SHP77 (cell line): ENCODE measurements at regions not wholly inside any gene's neighbourhood (a gene's known extent, or its start where the extent isn't known, plus 50 kb on each side); places are given as distances from the start of the nearest gene placed in this dataset.
"Not testable (repeated sequence)": the region's sequence is repeated elsewhere in the genome, so short reads cannot be mapped to it uniquely, and the experiment has no call there.

Source experiments
- DNase-seq, 2 experiments: peaks; one replicate each; lab custom pipeline; 2025; lab: John Stamatoyannopoulos, UW

DNA sequence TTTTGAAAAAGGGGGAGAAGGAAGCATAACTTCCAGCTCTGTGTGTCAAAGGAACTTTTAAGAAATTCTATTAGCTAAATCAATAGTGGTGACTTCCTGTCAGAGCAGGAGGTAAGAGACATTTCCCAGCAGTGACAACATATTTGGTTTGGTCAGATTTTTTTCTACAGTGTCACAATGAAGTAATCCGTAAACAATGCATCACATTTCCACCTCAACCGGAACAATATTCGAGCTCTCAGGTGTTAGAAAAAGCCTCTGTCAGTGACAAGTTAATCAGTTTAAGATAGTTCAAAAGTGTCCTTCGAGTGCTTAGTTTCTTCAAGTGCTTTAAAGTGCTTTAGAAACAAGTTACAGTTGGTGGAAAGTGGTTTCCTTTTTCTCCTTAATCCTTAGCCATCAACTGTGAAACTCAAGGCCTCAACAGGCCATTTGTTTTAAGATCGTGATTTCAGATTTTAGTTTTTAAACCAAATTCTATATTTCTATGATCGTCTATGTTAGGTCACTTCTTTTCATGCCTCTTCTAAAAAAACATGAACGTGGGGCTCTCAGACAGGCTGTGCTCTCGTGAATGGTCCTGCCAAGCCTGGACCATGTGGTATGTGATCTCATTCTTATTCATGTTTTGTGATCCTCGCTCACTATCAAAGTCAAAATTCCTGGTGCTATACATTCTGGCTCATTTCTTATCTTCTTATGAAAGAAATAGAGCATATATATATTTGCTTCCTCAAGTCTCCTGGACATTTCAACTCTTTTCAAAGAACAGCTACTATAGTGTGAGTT is 181.9 kb upstream of the HMHB1 start:
- DNase-seq, result no peak

DNA sequence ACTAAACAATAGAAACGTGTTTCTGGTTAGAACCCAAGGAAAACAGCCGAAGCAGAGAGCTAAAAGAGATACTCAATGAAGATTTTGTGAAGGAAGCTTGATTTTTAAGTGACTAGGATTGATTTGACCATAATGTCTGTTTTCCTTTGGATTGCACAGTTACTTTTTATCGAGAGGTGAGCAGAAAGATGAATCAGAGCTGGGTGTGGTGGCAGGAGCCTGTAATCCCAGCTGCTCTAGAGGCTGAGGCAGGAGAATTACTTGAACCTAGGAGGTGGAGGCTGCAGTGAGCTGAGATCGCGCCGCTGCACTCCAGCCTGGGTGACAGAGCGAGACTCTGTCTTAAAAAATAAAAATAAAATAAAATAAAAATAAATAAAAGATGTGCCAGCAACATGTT is 186.9 kb upstream of the HMHB1 start:
- not testable (repeated sequence) for DNase-seq

DNA sequence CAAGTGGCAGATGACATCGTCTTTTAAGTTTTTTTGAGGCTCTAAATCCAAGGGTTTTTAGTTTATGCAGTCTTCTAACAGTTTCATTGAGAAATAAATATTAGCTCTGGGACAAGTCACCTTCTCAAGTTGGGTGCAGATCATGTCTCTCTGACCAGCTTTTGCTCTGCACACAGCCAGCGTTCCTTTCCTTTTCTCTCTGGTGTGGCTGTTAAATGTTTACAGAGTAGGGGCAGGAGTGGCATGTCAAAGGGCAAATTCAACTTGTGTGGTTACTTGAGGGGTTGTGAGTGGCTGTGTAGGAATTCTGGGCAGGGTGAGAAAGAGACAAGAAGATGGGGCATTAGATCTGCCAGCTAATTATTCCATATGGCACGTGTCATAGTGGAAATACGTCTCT is 187.5 kb upstream of the HMHB1 start:
- DNase-seq, result no peak

DNA sequence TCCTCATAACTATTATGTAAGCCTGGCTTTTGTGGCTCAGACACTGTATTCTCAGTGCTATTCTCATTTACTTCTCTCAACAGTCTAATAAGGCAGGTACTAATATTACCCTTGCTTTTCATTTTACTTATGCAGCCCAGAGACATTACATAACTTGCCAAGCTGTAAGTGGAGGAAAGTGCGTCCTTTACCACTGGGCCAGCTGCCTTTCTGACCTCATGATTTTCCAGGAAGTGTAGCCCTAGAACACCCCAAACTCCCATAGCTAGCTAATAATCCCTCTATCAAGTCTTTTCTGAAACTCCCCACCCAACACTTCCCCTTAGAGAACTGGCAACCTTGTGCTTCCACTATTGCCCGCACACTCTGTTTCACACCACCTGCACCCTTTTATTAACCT is 192.9 kb upstream of the HMHB1 start:
- DNase-seq, result no peak

DNA sequence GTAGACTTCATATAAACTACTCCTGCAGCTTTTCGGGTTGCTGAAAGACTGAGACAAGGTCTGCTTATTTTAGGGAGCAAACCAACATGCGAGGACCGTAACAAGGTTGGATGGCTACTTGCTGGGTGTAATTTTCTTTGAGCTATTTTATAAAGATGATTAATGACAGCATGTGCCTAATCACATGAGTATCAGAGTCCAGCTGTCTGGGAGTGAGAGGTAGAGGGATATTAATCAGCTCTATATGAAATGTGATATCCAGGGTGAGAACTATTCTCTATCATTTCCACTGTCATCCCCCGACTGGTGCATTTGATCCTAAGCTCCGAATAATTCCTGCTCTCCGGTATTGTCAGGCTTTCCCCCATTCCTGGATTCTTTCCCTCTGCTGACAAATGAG is 193.8 kb upstream of the HMHB1 start:
- DNase-seq, result no peak

DNA sequence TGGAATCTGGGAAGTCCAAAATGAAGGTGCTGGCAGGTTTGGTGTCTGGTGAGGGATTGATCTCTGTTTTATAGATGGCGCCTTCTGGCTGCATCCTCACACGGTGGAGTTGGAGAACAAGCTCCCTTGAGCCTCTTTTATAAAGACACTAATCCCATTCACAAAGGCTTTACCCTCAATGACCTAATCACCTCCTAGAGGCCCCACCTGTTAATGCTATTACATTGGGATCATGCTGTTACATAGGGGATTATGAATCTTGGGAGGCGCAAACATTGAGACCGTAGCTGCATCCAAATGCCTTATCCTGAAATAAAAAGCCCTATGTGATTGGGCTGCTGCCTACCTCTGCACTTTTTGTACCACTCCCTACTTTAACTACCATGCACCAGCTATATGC is 197.1 kb upstream of the HMHB1 start:
- no peak for DNase-seq

DNA sequence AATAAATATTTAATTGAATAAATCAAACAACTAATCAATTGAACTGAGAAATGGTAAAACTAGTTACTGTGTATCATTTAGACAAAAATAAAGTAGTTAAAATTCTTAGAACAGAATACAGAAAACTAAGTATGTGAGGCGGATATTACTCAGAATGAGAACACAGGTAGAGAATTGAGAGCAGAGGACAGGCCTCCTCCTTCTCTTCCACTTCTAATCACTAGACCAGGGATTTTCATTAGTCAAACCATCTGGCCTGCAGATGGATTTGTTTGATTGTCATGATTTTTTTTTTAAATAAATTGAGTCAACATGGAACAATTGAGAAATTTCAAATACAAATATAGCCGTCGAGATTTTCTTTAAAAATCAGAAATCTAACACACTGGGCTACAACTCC is 198.6 kb upstream of the HMHB1 start:
- no peak for DNase-seq

DNA sequence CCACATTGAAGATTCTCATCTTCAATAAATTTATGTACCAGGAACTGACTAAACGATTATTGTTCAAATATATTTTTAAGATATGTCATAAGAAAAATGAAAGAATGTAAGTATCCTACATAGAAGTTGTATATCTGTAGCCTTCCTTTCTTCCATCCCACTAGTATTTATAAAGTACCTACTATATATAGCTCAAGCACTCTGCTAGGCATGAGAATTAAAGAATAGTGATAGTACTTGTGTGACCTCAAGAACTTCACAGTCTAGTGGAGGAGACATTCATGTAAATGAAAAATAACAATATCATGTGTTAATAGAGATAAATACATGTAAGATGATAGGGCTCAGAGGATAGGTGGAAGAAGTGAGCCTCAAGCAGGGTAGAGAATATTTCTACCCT is 201.0 kb upstream of the HMHB1 start:
- no peak for DNase-seq

DNA sequence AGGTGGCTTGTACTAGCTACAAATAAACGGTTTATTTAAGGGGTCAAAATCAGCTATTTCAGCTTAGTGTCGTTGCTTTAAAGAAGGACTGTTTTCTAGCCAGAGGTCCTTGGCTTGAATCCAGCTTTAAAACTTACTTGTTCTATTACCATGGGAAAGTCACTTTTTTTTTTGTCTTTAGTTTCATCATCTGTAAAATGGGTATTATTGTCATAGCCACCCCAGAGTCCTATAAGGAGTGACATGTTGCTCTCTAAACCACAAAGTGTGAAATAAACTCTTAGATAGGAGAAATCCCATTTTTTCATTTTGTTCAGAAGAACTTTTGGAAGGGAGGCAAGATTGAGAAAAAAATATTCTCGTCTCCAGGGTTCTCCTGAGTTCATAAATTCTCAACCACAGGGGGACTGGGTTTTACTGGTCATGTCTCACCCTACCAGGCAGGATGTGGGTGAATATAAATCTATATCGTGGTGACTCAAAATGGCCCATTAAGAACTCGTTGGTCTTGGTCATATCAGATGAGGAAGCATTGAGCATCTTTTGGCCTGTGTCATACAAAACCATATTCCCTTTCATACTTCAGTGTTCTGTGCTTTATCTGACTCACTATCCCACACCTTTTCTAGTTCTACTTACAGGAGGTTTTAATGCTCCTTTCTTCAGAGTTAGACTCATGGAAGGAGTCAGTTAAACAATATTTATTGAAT is 202.7 kb upstream of the NR3C1 start:
- DNase-seq, result no peak

DNA sequence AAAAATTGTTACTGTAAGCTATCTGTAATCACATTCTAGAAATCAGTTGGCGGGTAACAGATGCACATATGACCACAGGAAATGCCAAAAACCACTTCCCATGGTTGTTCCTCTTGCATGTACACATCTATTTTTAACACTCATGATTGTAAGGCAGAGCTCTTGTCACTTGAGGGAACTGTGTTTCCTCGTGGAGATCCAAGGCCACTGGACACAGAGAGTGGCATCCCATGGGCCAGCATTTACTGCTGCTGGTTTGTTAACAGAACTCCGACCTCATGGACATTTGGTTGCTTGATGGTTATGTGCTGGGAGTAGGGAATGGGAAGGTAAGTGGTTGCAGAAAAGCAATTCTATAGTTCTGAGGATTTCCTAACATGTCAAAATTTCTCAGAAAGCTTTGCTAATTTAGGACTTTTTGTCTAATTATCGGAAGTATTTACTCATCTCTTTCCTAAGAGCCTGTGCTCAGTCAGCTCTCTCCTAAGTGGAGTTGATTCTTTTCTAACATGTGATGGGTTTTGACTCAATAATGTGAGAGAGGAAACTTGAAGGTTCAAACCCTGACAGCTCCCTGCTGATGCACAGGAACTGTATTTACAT is 202.0 kb upstream of the NR3C1 start:
- no peak for DNase-seq

DNA sequence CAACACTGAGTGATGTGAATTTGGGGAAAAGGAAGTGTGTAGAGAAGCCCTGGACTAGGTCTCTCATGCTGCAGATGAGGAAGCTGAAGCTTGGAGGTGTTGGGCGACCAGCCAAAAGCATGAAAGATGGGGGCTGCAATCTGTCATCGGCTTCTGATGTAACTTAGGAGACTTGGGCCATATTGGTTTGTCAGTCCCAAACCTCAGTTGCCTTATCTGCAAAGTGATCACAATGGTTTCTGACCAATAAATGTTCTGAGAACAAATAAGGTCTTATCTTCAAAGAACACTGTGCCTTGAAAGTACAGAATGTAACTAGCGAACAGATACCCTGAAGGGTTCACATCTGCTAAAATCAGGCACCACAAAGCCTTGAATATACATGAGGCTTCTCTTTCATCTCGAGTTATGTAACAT is 198.4 kb upstream of the NR3C1 start:
- DNase-seq, result no peak

DNA sequence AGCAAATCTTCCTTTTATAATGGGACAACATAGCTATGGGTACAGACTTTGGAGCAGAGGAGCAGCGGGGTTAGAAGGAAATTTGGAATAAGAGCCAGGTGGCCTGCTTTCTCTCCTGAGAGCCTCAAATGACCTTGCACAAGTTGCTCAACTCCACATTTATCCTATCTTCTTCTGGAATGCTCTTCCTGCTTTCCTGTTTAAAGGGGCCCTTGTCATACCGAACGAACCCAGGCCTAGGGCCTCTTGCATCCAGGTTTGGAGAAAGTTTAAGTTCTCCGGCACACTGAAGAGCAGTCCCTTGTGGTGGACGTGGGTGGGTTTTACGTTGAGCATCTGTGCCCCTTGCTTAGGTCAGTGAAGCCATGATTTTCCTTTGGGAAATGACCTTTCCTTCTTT is 197.9 kb upstream of the NR3C1 start:
- DNase-seq, result no peak

DNA sequence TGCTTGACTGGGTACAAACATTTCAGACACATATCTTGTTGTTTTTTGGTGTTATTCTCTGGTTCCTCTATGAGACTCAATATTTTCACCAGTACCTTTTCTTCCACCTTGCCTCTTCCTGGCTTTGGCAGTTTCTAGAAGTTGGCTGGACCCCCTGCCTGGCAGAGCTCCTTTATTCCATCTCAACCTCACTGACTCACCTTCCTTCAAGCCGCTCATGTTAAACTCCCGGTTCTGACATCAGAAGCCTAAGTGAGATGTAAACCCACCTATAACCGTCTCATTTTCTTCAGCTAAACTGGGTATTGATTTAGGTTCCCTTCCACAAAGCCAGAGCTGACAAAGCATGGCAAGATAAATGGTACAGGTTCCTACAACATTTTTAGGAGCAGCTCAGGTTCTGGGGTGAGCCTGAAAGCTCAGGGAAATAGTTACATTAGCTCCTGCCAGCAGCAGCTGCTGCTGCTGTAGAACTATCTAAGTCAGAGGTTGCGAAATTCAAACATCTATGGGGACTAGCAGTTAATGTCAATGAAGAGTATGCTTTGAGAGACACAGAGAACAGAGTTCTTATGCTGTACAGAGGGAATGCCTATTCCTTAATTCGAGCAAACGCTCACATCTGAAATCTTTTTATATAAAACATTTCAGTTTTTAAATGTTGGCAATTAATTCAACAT is 197.1 kb upstream of the NR3C1 start:
- DNase-seq, result peak in 1 of 2 experiments; percentile 53

DNA sequence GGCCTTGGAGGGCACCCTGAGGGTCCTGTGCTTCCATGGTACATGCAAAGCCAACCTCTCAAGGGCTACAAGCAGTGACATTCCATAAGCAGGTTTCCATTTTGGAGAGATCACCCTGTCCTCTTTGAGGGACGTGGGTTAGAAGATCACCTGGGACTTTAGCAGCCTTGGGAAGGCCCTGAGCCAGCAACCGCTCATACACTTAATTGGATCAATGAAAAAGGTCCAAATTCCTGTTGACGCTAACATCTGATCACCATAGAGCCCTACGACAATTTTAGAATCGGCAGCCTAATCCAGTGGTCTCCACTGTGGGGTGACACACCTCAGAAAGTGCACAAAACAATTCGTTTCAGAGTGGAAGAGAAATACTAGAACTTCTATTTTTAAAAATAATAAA is 196.0 kb upstream of the NR3C1 start:
- no peak for DNase-seq

DNA sequence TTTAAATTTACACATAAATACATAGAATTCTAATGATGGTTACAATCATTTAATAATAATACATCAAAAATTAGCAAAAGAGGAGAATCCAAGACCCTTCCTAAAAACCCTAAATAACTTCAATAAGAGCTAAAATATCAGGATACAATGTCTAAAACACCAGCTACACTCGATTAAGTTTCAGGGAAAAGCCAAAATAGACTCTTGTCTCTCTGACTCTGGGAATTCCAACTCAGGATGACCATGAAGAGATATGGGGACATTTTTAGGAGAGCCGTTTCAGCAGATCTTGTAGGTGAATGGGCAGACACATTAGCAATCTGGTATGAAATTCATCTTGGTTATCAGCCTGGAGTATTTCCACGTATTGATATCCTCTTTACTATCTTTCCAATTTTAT is 193.3 kb upstream of the NR3C1 start:
- no peak for DNase-seq

DNA sequence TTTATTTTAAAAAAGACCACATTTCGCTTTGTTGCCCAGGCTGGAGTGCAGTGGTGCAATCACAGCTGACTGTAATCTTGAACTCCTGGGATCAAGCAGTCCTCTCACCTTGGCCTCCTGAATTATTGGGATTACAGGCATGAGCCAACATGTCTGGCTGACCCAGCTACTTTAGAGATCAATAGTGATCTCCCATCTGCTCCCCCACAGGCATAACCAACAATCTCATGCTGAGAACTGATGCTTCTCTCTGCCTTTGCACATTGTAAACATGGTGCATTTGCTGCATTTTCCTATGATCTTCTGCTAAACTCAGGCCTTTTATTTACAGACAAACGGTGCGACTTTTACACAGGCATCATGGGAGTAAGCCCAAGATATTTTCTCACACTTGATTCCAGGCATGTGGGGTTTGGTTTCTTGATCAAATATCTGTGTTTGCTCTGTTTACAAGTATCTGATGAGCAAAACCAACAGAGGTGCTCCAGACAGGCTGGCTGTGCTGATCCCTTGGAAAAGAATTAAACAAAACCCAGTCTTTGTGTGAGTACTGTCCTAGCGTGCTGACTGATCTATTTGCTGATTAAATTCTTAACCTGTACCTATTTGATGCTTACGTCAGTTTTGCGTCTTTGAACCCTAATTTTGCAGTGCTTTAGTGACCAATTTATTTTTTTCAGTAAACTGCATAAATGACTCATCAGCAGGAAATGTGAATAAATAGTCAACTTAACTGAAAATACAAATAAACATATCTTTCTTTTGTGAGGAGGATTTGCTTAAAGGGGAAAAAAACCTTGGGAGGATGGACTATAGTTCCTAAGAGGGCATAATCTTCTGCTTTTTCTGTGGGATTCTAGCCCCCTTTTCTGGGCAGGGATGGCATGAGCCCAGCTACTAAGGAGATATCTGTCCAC is 191.7 kb upstream of the NR3C1 start:
- DNase-seq, result peak; percentile 65 to 67

DNA sequence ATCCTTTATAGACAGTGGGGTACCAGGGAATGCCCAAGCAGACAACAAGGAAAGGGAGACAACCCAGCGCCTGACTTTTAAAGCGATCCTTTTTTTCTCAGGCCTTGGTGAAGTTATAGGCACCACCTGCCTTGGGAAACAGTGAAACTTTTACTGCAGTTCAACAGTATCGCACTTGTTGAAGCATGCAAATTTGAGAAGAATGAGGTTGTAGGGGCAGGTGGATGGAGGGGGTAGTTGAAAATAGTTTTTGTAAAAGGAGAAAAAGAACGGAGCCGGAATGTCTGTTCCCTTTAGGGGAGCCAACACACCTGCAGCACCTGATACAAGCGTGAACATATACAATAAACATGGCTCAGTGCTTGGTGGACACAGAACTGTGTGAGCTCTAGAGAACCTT is 190.2 kb upstream of the NR3C1 start:
- DNase-seq, result no peak

DNA sequence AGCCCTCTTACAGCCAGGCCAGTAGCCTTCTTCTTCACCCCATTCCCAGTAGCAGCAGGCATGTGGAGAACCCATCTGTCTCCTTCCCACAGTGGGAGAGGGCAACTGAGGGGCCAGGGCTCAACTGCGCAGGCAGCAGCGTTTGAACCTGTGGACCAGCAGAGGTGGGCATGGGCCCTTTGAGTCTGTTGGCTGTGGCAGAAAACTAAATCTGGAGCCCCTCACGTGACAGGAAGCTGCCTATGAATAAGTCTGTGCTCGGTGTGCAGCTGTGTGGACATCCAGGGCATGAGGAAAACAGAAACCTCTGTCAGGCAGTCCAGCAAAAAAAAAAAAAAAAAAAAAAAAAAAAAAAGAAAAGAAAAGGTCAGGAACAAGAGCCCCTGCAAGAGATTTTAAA is 189.2 kb upstream of the NR3C1 start:
- DNase-seq, result peak in 1 of 2 experiments; percentile 50

DNA sequence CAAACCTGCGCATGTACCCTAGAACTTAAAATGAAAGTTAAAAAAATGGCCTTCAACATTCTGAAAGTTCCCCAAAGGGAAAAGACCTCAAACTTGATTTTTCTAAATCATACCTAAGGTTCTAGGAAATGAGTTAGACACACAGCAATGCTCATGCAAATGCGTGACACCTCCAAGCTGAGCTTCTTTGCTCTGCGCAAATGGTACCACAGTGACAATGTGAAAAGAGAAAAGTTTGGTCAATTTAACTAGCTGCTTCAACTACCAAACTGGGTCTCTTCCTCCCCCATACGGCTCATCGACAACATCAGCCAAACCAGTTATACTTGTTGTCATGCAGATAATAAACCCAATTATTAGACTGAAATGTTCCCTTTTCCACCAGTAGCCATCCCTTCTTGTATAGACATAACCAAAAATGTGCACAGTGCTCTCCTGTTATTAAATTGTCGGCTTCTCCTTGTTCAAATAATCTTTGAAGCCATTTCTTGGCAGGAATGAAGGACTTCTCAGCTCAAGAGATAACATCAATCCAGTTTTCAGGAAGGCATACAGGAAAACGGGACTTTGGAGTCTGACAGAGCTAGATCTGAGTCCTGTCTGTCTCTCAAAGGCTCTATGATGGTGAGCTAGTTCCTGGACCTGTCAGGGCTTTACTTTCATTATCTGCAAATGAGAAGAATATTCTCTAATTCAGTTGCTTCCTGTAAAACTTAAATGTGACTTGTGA is 185.6 kb upstream of the NR3C1 start:
- DNase-seq, result no peak

DNA sequence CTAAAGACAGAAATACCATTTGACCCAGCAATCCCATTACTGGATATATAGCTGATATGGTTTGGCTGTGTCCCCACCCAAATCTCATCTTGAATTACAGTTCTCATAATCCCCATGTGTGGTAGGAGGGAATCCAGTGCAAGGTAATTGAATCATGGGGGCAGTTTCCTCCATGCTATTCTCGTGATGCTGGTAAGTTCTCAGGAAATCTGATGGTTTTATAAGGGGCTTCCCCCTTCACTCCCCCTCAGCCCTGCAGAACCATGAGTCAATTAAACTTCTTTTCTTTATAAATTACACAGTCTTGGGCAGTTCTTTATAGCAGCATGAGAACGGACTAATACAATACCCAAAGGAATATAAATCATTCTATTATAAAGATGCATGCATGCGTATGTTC is 184.6 kb upstream of the NR3C1 start:
- DNase-seq, result not testable (repeated sequence)

DNA sequence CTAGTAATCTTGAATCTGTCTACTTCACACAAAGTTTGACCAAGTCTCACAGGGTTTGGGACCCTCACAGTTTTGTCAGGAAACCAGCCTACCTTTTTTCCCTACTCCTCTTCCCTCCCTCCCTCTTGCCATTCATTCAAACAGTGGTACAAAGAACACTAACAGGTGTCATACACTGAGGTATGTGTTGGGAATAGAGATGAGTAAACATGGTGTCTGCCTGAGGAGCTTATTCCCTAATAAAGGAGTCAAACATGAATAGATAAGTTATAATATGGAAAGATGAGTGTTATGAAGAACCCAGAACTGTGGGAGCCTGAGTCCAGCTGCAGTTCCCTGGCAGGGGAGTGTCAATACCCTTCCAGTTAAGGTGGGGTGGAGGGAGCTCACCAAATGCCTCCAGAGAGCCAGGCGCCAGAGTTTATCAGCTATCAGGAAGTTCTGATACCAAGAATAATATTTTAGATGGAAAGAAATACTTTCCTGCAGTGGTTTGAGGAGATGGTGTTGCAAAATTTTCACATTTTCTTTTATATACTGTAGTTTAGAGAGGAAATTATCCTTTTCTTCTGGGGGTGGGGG is 183.4 kb upstream of the NR3C1 start:
- no peak for DNase-seq
